HCEC 1CT (cell line): ENCODE measurements at regions not wholly inside any gene's neighbourhood (a gene's known extent, or its start where the extent isn't known, plus 50 kb on each side); places are given as distances from the start of the nearest gene placed in this dataset.
"Not testable (repeated sequence)": the region's sequence is repeated elsewhere in the genome, so short reads cannot be mapped to it uniquely, and the experiment has no call there.

ENCODE experiments used
- DNase-seq: peaks from one replicate; pipeline ENCODE4 v3.0.0-alpha.2; 2017

DNA sequence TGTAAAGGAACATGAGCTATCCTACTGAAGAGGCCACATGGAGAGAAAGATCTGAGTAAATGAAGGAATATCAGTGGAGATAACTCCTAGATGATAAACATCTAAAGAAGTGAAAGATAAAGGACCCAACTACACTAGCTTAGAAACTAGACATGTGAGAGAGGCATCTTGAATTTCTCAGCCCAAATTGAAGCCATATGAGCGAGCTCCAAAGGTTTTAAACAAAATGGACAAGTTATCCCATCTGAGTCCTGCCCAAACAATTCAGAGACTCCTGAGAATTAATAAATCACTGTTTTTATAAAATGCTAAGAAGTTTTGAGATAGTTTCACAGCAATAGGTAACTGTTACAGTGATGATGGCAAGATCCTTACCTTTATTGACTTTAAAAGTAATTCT lies 438.9 kb downstream of the NAV3 start:
- no peak for DNase-seq

DNA sequence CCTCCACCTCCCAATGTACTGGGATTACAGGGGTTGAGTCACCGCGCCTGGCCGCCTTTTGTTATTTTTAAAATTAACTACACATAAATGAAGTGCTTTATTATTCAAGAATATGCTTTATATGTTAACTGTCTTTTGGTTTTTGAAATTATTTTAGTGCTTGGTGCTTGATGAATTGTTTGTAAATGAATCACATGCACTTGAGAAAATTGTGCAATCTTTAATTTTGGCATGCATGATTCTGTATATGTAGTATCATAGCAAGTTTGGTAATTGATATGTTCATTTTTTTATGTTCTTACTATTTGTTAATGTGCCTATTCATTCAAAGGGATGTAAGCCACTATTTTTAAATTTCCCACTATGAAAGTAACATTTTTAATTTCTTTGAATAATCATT lies 440.9 kb downstream of the NAV3 start:
- peak; percentile 67 for DNase-seq

DNA sequence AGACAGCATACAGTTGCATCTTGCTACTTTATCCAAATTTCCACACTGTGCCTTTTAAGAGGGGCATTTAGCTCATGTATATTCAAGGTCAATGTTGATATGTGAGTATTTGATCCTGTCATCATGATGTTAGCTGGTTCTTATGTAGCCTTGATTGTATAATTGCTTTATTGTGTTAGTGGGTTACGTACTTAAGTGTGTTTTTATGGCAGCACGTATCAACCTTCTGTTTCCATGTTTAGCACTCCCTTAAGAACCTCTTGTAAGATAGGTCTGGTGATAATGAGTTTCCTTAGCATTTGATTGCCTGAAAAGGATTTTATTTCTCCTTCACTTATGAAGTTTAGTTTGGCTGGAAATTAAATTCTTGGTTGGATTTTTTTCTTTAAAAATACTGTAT lies 445.2 kb downstream of the NAV3 start:
- DNase-seq: no peak

DNA sequence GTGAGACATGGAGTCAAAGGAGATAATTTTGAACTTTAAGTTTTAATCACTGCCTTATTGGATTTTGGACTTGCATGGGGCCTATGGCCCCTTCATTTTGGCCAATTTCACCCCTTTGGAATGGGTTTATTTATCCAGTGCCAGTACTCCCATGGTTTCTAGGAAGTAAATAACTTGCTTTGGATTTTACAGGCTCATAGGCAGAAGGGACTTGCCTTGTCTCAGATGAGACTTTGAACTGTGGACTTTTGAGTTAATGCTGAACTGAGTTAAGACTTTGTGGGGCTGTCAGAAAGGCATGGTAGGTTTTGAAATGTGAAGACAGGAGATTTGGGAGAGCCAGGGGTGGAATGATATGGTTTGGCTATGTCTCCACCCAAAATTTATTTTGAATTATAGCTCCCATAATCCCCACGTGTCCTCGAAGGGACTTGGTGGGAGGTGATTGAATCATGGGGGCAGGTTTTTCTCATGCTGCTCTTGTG lies 448.1 kb downstream of the NAV3 start:
- DNase-seq: no peak

DNA sequence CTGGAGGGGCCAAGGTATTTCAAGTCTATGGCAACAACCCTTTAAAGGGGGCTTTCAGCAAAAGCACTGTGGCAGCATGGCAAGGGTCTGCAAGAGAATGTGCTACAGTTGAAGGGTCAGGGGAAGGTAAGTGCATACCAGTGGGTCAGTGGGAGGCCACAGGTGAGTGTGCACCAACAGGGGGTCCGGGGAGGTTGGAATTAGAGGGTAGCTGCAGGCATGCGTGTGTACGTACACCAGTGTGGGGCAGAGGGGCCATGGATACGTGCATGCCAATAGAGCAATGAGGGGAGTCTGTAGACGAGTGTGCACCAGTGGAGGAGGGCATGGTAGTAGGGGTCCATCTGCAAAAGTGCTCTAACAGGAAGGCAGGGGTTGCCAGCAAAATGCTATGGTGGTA lies 448.9 kb downstream of the NAV3 start:
- no peak for DNase-seq

DNA sequence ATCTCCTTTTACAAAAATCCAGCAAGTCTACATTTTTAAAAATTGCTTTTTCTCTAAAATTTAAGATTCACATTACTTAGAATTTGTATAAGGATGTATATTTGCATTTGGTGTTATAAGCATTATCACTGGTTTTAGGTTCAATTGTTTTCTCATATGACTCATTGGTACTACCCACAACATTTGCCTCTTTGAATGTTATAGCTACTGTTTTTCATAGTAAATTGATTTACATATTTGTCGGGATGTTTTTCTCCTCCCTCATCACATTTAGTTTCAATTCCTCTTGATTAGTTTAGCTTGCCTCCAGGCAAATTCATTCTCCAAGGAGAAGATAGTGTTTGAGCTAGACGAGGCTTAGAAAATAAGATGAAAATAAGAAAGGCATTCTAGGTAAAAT lies 450.4 kb downstream of the NAV3 start:
- DNase-seq: not testable (repeated sequence)

DNA sequence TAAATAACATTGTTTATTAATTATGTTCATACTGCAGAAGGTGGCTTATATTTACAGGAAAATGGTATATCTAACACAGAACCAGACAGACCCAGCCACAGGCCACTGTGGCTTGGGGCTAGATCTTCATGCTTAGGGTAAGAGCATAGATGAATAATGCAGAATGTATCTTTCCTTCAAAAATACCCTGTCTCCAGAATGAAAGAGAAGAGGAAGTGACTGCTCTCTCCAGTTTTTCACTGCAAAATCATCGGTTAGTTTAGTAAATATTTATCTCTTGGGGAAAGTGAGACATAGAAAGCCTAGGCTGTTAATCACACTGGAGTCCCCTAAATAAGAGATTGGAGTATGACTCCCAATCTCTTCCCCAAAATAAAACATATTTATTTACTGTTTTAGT lies 453.7 kb downstream of the NAV3 start:
- peak; percentile 18 for DNase-seq

DNA sequence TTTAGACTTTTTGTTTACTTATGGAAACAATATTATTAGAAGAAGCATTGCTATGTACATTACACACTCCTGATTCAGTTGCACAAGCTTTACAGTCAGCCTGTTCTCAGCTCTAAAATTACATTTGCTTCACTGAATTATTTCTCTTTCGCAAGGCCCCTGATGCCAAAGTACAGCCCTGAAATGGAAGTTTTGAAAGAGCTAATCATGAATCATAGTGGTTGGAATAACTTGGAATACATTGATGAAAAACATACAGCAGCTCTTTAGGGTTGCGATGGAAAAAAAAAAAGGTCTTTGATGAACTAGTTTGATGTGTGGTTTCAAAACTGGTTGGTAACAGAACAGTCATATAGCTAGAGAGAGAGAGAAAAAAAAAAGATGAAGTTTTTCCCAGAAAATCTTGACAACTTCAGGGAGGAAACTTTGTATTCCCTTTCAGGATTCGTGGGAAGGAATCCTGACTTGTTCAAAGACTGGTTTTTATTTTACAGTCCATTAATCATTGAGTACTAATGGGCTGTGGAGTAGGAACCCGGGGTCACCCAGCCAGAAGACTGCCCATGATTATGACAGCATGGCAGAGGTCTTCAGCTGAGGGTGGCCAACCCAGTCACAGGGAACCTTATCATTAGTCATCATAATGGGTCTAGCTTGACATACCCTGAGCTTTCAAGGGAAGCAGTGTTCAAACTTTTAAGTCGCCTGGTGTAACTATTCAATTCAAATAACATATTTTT lies 460.1 kb downstream of the NAV3 start:
- peak; percentile 98 for DNase-seq

DNA sequence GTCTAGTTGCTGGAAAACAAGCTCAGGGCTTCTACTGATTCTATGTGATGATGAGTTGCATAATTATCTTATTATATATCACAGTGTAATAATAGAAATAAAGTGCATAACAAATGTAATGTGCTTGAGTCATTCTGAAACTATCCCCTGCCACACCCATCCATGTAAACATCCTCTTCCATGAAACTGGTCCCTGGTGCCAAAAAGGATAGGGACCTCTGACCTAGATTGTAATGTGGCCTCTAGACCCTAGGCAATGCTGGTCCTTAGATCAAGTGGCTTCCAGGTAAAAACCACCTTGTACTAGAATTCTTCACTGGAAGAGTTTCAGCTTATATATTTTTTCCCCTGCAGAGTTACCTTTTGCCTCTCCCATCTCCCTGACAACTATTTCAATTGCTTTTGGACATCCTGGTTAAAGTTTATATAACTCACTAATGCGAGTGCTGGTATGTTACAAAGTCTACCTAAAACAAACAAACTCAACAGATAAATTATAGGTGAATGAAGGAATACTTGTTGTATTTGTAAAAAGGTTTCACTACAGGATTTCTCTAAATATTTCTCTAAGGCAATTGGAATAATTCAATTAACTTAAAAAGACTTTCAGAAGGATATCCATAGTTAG lies 462.5 kb downstream of the NAV3 start:
- DNase-seq: peak; percentile 85

DNA sequence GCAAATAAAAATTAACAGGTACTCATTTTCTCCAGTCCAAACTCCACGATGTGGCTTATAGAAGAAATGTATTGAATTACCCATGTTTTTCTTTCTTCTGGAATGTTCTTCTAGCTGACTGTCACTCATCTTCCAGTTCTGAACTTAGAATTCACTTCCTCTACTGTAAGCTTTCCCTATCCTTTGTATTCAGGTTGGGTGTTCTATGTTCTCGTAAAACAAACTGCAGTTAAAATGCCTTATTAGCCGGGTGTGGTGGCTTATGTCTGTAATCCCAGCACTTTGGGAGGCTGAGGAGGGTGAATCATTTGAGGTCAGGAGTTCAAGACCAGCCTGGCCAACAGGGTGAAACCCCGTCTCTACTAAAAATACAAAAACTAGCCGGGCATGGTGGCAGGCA lies 470.6 kb downstream of the NAV3 start:
- DNase-seq: not testable (repeated sequence)

DNA sequence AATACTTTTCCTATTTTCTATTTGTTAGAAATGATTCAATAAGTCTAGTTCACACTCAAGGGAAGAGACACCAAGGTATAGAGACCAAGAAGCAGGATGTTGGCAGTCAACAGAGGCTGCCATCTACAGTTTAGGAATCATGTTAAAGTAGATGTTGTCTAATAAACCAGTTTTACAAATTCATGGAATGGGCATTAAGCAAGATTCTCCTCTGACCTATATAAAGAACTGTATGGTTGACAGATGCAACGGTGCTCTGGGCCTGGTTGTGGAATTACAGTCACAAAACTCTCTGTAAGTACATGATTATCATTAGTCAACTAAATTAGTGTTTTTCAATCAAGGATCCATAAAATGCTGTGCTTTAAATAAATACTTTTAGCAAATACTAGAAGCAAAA lies 475.1 kb downstream of the NAV3 start:
- DNase-seq: no peak

DNA sequence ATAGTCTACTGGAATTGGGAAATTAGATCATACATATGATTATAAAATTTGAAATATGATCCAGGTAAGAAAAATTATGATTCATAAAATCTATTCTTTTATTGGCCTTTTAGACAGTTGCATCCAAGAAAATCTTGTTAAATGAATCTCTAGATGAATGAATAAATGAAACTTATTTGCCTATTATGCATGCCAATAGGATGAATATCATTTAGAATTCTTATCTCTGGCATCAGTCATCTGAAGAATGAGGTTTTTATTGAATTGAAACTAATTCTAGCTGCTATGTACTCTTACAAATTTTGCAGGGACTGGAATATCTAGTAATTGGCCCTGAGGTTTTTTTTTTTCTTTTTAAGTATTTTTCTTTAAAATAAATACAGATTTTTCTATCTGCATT lies 475.5 kb downstream of the NAV3 start:
- no peak for DNase-seq

DNA sequence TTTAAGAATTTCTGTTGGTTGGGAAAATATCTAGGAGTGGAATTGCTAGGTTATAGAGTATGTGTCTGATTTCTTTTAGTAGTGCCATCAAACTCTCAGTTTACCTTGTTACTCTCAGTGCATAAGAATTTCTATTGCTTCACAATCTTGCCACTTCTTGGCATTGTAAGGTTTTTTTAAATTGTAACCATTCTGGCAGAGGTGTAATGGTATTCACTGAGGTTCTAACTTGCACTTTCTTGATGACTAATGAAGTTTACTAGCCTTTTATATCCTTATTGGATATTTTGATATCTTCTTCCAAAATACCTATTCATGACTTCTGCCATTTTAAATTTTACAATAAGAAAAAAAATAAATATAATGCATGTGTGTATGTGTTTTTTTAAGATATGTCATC lies 478.0 kb downstream of the NAV3 start:
- DNase-seq: no peak

DNA sequence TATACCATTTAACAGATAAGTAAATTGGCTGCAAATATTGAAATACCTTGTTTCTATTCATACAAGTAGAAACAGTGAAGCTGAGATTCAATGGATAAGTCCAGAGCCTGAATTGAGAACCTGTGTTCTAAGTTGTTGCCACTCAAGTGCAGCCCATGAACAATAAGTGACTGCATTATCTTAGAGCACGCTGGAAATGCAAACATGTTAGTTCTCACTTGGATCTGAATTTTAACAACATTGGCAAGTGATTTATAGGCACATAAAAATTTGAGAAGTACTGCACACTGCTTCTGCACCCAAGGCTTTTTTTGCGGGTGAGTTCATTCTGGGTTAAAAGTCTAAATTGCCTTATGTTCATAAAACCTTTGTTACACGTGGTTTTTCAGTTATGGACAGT lies 484.3 kb downstream of the NAV3 start:
- no peak for DNase-seq

DNA sequence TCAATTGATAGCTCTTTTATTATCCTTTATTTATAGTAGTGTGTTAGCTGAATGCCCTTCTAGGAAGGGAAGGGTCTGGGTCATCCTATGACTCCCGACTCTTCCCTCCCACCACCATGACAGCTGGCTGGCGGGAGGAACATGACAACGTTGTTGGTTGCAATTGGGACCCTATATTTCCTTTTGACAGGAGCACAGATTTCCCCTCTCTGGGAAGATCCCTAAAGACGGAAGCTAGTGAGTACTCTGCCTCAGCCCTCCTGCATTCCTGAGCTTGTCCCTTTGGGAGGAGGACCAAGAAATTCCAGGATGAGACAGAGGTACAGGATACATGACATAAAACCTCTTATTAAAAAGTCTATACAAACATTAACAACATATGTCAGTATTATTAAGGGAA lies 485.4 kb downstream of the NAV3 start:
- no peak for DNase-seq

DNA sequence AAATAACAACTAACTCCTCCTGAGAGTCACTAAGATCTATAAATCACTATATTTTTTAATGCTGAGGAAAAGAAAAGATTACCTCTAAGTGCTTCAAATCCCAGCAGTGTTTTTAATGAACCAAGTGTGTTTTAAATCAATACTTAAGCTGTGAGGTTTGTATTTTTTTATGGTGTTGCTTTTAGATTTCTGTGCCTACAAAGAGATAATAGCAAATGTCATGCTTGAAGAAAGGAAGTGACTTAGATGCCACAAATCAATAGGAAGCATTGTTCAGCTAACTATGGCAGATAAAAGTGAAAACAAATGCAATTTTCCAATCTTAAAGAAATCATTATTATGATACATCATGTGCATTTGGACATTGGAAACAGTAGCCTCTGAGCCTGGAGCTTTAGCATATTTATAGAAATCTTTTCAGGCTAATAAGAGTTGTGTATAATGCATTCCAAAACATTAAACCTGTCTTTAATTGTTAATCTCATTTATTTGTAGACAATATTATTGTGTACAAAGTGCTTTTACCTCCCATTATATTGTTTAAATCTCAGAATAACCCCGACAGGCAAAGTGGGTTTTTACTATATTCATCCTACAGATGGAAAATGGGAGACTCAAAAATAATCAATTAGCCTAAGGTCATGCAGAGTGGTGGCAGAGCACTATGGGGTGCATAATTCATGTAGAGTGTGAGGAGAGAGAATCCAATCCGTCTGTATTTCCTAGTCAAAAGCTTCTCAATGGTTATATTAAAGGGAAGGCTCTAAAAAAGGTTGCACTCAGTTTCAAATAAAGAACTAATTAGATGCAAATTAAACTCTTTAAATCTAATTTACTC lies 486.2 kb downstream of the NAV3 start:
- DNase-seq: no peak

DNA sequence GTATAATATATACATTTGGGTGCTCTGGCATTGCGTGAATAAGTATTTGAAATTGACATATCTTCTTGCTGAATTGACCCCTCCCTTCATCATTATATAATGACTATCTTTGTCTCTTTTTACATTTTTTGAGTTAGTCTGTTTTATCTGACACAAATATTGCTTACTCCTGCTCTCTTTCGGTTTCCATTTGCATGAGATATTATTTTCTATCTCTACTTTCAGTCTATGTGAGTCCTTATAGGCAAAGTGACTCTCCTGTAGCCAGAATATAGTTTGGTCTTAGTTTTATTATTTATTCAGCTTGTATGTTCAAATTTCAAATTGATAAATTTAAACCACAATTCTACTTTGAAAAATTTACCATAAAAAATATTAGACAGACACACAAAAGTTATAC lies 491.0 kb downstream of the NAV3 start:
- no peak for DNase-seq

DNA sequence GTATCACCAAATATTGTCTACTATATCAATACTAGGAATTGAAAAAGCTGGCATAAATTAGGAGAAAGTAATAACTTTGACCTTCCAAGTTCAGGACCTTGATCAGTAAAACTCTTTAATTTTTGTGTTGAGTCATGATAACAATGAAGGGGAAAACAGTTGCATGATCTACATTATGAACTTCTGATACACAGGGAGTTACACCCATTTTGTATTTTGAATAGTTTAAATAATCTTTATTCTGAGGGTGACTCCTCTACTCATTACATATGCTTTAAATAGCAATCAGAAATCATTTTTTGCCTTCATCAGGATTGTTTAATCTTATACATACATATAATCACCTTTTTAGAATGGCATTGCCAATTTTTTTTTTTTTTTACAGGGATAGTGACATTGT lies 492.5 kb downstream of the NAV3 start:
- DNase-seq: no peak

DNA sequence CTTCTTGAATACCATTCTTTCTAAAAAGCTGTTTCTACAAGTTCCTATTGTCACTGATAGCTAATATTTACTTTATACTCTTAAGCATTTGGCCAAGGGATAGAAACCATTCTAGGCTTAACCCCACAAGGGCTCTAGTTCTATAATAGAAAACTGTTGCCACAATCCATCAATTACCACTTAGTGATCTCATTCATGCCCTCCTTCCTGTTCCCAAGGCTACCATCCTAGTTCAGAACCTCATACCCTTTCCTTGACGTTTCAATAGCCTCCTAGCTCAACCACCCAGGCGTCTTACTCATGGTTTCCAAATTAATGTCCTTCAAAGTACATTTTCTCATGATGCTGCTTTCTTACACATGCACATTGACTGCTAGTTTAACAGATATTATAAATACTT lies 493.5 kb downstream of the NAV3 start:
- no peak for DNase-seq

DNA sequence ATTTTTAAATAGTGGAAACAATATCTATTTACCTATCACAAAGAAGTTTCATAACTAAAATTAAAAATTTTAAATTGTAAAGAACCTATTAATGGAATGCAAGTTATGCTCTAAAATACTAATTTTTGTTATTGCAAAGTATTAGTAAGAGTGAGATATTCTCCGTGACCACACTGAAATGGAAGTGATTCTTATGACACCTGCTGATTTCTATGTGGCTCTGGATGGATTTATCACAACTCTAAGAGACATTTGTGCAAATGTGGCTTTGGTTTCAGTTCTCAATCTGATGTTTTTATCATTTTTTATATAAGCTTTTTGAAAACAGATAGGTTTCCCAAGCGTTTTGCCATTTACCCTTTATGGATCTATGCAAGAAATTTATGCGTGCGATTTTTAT lies 497.8 kb downstream of the NAV3 start:
- DNase-seq: no peak

DNA sequence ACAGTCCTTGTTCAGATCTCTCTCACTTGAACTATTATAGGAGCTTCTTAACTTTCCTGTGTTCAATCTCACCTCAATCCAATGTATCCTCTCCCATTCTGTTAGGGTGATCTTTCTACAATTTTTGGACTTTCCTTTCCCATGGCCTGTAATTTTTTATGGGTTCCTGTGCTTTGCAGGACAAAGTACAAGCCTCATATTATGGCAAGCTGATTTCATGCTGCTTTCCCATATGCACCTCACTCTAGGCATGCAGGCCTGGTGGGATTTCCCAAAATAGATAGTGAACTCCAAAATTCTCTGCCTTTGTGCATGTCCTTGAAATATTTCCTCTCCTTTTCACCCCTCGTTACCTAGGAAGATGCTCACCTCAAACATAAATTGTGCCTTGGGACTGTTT lies 499.4 kb downstream of the NAV3 start:
- DNase-seq: no peak

DNA sequence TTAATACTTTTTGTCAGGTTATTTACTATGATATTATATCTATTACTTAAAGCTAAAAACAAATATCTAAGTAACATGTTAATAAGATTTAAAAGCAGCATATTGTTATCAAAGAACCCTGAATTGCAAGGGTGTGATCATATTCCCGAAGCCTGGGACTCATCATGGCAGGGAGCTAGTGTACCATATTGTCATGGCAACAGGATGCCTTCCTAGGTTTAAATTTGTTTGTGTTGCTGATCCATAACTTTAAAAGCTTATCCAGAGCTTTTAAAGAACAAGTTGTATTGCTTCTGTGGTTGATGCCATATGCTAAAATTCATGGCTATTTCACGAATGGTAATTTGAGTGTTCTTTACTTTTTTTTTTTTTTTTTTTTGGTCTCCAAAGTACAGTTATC lies 500.5 kb downstream of the NAV3 start:
- DNase-seq: no peak

DNA sequence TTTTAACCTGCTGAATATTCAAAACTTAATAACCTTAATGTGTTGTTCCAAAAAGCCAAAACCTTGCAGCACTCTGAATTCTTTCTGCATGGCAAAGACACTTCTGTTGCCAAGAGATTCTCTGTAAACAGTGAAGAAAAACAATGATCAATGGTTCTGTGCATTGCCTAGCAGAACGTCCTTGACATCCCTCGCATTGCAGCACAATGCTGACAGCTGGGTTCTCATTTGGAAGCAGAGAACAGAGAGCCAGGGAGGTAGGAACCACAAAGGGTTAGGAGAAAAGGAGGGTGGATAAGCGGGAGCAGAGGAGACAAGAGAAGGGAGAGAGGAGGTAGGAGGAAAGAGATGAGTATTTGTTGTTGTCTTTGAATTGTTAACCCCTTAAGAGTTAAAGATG lies 501.1 kb downstream of the NAV3 start:
- no peak for DNase-seq
